ENCODE measurements at regions not wholly inside any gene's neighbourhood (a gene's known extent, or its start where the extent isn't known, plus 50 kb on each side); places are given as distances from the start of the nearest gene placed in this dataset.

GRCh38 chr15:69532856-69533255 lies 80.2 kb downstream of the RPLP1 start:
- 73% methylated on average over 4 of the region's 4 CpGs for WGBS (ENCODE audit: low lambda C conversion rate)
- H3K4me1 ChIP-seq (ENCODE audit: control insufficient read depth in 1 of 2, insufficient read depth in 2 of 2, low read depth in 1 of 2, low read length in 1 of 2), result peaks cover 18 to 29% of the 10 kb centered on the region in 2 experiments
- H2AFZ ChIP-seq (ENCODE audit: low read depth), result no peak overlapping the region
- TF ChIP-seq PBX3 (IDR thresholded peaks at IDR 0.05) (no peak), TEAD4 (IDR thresholded peaks at IDR 0.05; ENCODE audit: borderline replicate concordance, insufficient read depth) (no peak), GABPA (IDR thresholded peaks at IDR 0.05; ENCODE audit: low read depth) (no peak), USF2 (IDR thresholded peaks at IDR 0.05; ENCODE audit: borderline replicate concordance, low read depth, low read length) (no peak), CTCF (IDR thresholded peaks at IDR 0.05) (no peak), MXI1 (IDR thresholded peaks at IDR 0.05; ENCODE audit: low read depth, low read length) (no peak), EP300 (IDR thresholded peaks at IDR 0.05; ENCODE audit: borderline replicate concordance in 1 of 2, low read depth in 1 of 2, low read length in 1 of 2) (no peak), JUND (IDR thresholded peaks at IDR 0.05) (no peak), SIN3A (IDR thresholded peaks at IDR 0.05; ENCODE audit: borderline replicate concordance, low read depth, low read length) (no peak), RCOR1 (IDR thresholded peaks at IDR 0.05; ENCODE audit: low read length) (no peak), RAD21 (IDR thresholded peaks at IDR 0.05; ENCODE audit: low read length) (no peak), IRF3 (IDR thresholded peaks at IDR 0.05; ENCODE audit: low read depth, low read length) (no peak), SMC3 (IDR thresholded peaks at IDR 0.05; ENCODE audit: low read depth, low read length) (no peak), NFIC (IDR thresholded peaks at IDR 0.05; ENCODE audit: borderline replicate concordance) (no peak), RXRA (IDR thresholded peaks at IDR 0.05; ENCODE audit: borderline replicate concordance, low read depth) (no peak), REST (IDR thresholded peaks at IDR 0.05; ENCODE audit: low read depth, low read length) (no peak), FOXJ3 (CRISPR knock-in tag; IDR thresholded peaks at IDR 0.05) (no peak)
- TF ChIP-seq, protein P1, sequence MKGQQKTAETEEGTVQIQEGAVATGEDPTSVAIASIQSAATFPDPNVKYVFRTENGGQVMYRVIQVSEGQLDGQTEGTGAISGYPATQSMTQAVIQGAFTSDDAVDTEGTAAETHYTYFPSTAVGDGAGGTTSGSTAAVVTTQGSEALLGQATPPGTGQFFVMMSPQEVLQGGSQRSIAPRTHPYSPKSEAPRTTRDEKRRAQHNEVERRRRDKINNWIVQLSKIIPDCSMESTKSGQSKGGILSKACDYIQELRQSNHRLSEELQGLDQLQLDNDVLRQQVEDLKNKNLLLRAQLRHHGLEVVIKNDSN (IDR thresholded peaks at IDR 0.05; ENCODE audit: borderline replicate concordance, low read depth), result no peak
- no peaks in the 10 kb centered on the region for H3K9me3 ChIP-seq
- H3K4me2 ChIP-seq, result no peak overlapping the region
- no peaks in the 10 kb centered on the region for H4K20me1 ChIP-seq (ENCODE audit: insufficient read depth)
- H3K27me3 ChIP-seq (ENCODE audit: insufficient read depth), result no peaks in the 10 kb centered on the region
- ChIA-PET CTCF (interaction anchor here (1.2 to 1.4 kb wide), 2 partner anchors 9 to 10 kb away, joined by 3 to 4 read pairs; no protein-coding TSS in a partner anchor), POLR2A (no interaction called here)
- no peak overlapping the region for H3K27ac ChIP-seq (ENCODE audit: low read depth in 2 of 2, low read length in 1 of 2)
- H3F3A ChIP-seq (replicated peaks; ENCODE audit: insufficient read depth), result no peaks in the 10 kb centered on the region
- no peaks in the 10 kb centered on the region for H3K36me3 ChIP-seq (replicated peaks in 1 of 2; ENCODE audit: control insufficient read depth in 1 of 2, insufficient read depth in 2 of 2, low read length in 1 of 2)
- DNase-seq, result no peak
- H3K9ac ChIP-seq, result no peak overlapping the region
- no peaks in the 10 kb centered on the region for H3K79me2 ChIP-seq (ENCODE audit: insufficient read depth)
- H3K9me2 ChIP-seq, result no peaks in the 10 kb centered on the region
- no peak overlapping the region for H3K4me3 ChIP-seq (ENCODE audit: low read depth in 2 of 2, low read length in 1 of 2)

All from SK-N-SH (cell line).